Bronchial epithelial cell (primary cell): ENCODE measurements at regions not wholly inside any gene's neighbourhood (a gene's known extent, or its start where the extent isn't known, plus 50 kb on each side); places are given as distances from the start of the nearest gene placed in this dataset.
"Not testable (repeated sequence)": the region's sequence is repeated elsewhere in the genome, so short reads cannot be mapped to it uniquely, and the experiment has no call there.

Experiments used
- DNase-seq: peaks from one replicate; pipeline ENCODE4 v3.0.0-alpha.2; 2010; ENCODE audit warnings: low read depth
- FAIRE-seq: peaks from 2 replicates; lab custom pipeline; 2011; peaks lifted over from hg19 to GRCh38; lab: Jason Lieb, UNC
- H3K27me3 ChIP-seq: 2 replicates; pipeline ENCODE4 v1.5.1; 2011; ENCODE audit warnings: low read length; ENCODE audit not compliant: control insufficient read depth, insufficient read depth
- H3K36me3 ChIP-seq: 2 replicates; pipeline ENCODE4 v1.5.1; 2011; ENCODE audit warnings: low read length; ENCODE audit not compliant: control insufficient read depth, insufficient read depth
- H3K4me3 ChIP-seq: 2 replicates; pipeline ENCODE4 v1.5.1; 2011; ENCODE audit warnings: mild to moderate bottlenecking, low read depth, low read length, control low read depth
- TF ChIP-seq, protein P1 (sequence below): IDR thresholded peaks from 2 replicates; pipeline ENCODE4 v1.5.1; 2011; ENCODE audit warnings: mild to moderate bottlenecking, moderate library complexity, low read length, control low read depth, inconsistent platforms; ENCODE audit not compliant: insufficient read depth, severe bottlenecking

- DNase-seq (no peak), FAIRE-seq (no peak)
- Histone ChIP-seq H3K36me3 (no peaks in the 10 kb centered on the region), H3K27me3 (no peaks in the 10 kb centered on the region), H3K4me3 (no peak overlapping the region)
- TF ChIP-seq, protein P1, sequence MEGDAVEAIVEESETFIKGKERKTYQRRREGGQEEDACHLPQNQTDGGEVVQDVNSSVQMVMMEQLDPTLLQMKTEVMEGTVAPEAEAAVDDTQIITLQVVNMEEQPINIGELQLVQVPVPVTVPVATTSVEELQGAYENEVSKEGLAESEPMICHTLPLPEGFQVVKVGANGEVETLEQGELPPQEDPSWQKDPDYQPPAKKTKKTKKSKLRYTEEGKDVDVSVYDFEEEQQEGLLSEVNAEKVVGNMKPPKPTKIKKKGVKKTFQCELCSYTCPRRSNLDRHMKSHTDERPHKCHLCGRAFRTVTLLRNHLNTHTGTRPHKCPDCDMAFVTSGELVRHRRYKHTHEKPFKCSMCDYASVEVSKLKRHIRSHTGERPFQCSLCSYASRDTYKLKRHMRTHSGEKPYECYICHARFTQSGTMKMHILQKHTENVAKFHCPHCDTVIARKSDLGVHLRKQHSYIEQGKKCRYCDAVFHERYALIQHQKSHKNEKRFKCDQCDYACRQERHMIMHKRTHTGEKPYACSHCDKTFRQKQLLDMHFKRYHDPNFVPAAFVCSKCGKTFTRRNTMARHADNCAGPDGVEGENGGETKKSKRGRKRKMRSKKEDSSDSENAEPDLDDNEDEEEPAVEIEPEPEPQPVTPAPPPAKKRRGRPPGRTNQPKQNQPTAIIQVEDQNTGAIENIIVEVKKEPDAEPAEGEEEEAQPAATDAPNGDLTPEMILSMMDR, result no peak
These were observed 59.5 kb upstream of the ADGRL1 start for GRCh38 chr19:14265290-14266036.

DNA sequence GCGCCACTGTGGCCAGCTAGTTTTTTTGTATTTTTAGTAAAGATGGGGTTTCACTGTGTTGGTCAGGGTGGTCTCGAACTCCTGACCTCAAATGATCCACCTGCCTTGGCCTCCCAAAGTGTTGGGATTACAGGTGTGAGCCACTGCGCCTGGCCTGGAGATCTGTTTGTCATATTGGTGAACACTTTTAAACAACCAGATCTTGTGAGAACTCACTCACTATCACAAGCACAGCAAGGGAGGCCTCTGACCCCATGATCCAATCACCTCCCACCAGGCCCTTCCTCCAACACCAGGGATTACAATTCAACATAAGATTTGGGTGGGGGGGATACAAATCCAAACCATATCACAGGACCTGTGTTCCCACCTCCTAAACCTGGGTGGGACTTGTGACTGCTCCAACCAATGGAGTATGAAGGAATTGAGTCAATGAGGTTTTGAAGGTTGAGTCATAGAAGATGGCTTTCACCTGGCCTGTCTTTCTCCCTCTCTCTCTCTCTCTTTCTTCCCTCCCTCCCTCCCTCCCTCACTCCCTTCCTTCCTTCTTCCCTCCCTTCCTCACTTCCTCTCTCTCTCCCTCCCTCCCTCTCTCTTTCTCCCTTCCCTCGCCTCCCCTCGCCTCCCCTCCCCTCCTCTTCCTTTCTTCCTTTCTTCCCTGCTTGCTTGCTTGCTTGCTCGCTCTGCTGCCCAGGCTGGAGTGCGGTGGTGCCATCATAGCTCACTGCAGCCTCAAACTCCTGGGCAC is 50.1 kb upstream of the ADGRL1 start:
- peak; percentile 51 for DNase-seq
- not testable (repeated sequence) for FAIRE-seq

More for the DNA sequence above, 50.1 kb upstream of the ADGRL1 start:
- H3K4me3 ChIP-seq, H3K27me3 ChIP-seq, H3K36me3 ChIP-seq: not testable (repeated sequence)
